SK-N-SH treated with all-trans-retinoic acid at 6 μM for 48 hours (cell line): ENCODE measurements at regions not wholly inside any gene's neighbourhood (a gene's known extent, or its start where the extent isn't known, plus 50 kb on each side); places are given as distances from the start of the nearest gene placed in this dataset.

Experiments used
- ATAC-seq: fragments of 200-7000 bp; cut with Tn5 transposase; 3 replicates; pipeline ENCODE4 v1.9.1; 2020; ENCODE audit warnings: mild to moderate bottlenecking, moderate library complexity
- ARNTL ChIP-seq: fragments of 450-650 bp; formaldehyde crosslinking; IDR thresholded peaks from 2 replicates; pipeline ENCODE4 v1.5.0; 2020; ENCODE audit warnings: low read depth, mild to moderate bottlenecking, moderate library complexity, borderline replicate concordance
- BACH2 ChIP-seq: fragments of 250-450 bp; sonication (Bioruptor Pico); IDR thresholded peaks from 2 replicates; pipeline ENCODE4 v1.9.0; 2021; ENCODE audit warnings: mild to moderate bottlenecking, borderline replicate concordance
- CREB5 ChIP-seq: fragments of 250-450 bp; sonication (Bioruptor Pico); IDR thresholded peaks from 2 replicates; pipeline ENCODE4 v1.5.1; 2020; ENCODE audit warnings: low read depth, mild to moderate bottlenecking, moderate library complexity
- CSDC2 ChIP-seq: fragments of 250-450 bp; sonication (Bioruptor Pico); IDR thresholded peaks from 2 replicates; pipeline ENCODE4 v1.5.0; 2020; ENCODE audit warnings: mild to moderate bottlenecking, moderate library complexity
- ESRRG ChIP-seq: fragments of 250-450 bp; sonication (Bioruptor Pico); IDR thresholded peaks from 2 replicates; pipeline ENCODE4 v1.6.1; 2021; ENCODE audit warnings: mild to moderate bottlenecking
- GLIS3 ChIP-seq: fragments of 250-450 bp; sonication (Bioruptor Pico); IDR thresholded peaks from 2 replicates; pipeline ENCODE4 v1.5.0; 2020; ENCODE audit warnings: mild to moderate bottlenecking, moderate library complexity
- ISL1 ChIP-seq: fragments of 250-450 bp; sonication (Bioruptor Pico); IDR thresholded peaks from 2 replicates; pipeline ENCODE4 v2.1.2; 2022; ENCODE audit warnings: mild to moderate bottlenecking, moderate library complexity
- OSR1 ChIP-seq: fragments of 250-450 bp; sonication (Bioruptor Pico); IDR thresholded peaks from 2 replicates; pipeline ENCODE4 v1.8.0; 2022; ENCODE audit warnings: moderate library complexity, mild to moderate bottlenecking, inconsistent platforms
- PPARA ChIP-seq: fragments of 250-450 bp; sonication (Bioruptor Pico); IDR thresholded peaks from 2 replicates; pipeline ENCODE4 v1.5.0; 2020; ENCODE audit warnings: mild to moderate bottlenecking, borderline replicate concordance
- RARB ChIP-seq: fragments of 250-450 bp; sonication (Bioruptor Pico); IDR thresholded peaks from 2 replicates; pipeline ENCODE4 v1.8.0; 2021; ENCODE audit warnings: mild to moderate bottlenecking, moderate library complexity
- SNAI2 ChIP-seq: fragments of 250-450 bp; sonication (Bioruptor Pico); IDR thresholded peaks from 2 replicates; pipeline ENCODE4 v1.5.0; 2020; ENCODE audit warnings: mild to moderate bottlenecking, moderate library complexity
- TOX ChIP-seq: fragments of 250-450 bp; sonication (Bioruptor Pico); IDR thresholded peaks from 2 replicates; pipeline ENCODE4 v1.8.0; 2021; ENCODE audit warnings: mild to moderate bottlenecking, moderate library complexity, borderline replicate concordance
- ZC3H10 ChIP-seq: fragments of 250-450 bp; sonication (Bioruptor Pico); IDR thresholded peaks from 2 replicates; pipeline ENCODE4 v1.5.1; 2021; ENCODE audit warnings: mild to moderate bottlenecking, moderate library complexity
- ZFP3 ChIP-seq: fragments of 250-450 bp; sonication (Bioruptor Pico); IDR thresholded peaks from 2 replicates; pipeline ENCODE4 v1.5.0; 2020; ENCODE audit warnings: mild to moderate bottlenecking, moderate library complexity
- ZFP30 ChIP-seq: fragments of 450-650 bp; formaldehyde crosslinking; IDR thresholded peaks from 2 replicates; pipeline ENCODE4 v1.5.0; 2022; ENCODE audit warnings: mild to moderate bottlenecking, moderate library complexity
- ZNF70 ChIP-seq: fragments of 450-650 bp; formaldehyde crosslinking; IDR thresholded peaks from 2 replicates; pipeline ENCODE4 v1.5.0; 2020; ENCODE audit warnings: mild to moderate bottlenecking, moderate library complexity
- ZNF8 ChIP-seq: fragments of 450-650 bp; formaldehyde crosslinking; IDR thresholded peaks from 2 replicates; pipeline ENCODE4 v1.5.0; 2020; ENCODE audit warnings: mild to moderate bottlenecking, moderate library complexity
- TF ChIP-seq, protein P1 (sequence below): fragments of 250-450 bp; sonication (Bioruptor Pico); IDR thresholded peaks from 2 replicates; pipeline ENCODE4 v1.8.0; 2021; ENCODE audit warnings: low read depth, mild to moderate bottlenecking, moderate library complexity, borderline replicate concordance
- TF ChIP-seq, protein P2 (sequence below): fragments of 250-450 bp; sonication (Bioruptor Pico); IDR thresholded peaks from 2 replicates; pipeline ENCODE4 v1.5.1; 2021; ENCODE audit warnings: mild to moderate bottlenecking, moderate library complexity
- TF ChIP-seq, protein P3 (sequence below): fragments of 250-450 bp; sonication (Bioruptor Pico); IDR thresholded peaks from 2 replicates; pipeline ENCODE4 v1.8.0; 2020; ENCODE audit warnings: mild to moderate bottlenecking, moderate library complexity, borderline replicate concordance

DNA sequence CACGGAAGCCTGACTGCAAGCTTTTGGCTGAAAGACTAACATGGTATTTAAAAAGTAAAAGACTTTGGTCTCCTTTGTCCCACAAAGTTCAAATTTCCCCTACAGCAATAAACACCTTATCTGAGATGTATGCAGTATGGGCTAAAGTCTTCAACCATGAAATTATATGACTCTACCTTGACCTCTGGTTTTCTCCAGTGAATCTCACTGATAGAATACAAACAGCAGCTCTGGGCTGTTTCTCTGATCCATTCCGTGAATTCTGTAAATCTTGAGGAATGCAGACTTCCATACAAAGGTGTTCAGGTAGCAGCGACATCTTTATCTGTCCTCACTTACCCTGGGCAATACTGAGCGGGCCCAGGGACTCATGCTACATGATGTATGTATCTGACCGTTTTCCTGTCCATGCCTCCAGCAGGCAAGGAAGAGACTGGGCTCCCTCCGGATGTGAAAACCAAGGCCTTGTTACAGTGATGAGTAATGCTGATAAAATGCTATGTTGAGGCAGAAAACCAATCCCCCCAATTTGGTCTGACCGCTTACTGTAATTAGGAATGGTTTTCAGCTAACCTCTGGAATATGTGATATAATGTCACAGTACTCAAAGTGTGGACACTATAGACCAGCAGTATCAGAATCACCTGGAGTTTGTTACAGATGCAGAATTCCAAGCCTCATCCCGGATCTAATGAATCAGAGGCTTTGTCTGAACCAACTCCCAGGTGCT lies 589.8 kb downstream of the HS3ST4 start:
- TF ChIP-seq, protein P1, sequence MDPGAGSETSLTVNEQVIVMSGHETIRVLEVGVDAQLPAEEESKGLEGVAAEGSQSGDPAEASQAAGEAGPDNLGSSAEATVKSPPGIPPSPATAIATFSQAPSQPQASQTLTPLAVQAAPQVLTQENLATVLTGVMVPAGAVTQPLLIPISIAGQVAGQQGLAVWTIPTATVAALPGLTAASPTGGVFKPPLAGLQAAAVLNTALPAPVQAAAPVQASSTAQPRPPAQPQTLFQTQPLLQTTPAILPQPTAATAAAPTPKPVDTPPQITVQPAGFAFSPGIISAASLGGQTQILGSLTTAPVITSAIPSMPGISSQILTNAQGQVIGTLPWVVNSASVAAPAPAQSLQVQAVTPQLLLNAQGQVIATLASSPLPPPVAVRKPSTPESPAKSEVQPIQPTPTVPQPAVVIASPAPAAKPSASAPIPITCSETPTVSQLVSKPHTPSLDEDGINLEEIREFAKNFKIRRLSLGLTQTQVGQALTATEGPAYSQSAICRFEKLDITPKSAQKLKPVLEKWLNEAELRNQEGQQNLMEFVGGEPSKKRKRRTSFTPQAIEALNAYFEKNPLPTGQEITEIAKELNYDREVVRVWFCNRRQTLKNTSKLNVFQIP: no peak
- TF ChIP-seq ZNF8 (CRISPR knock-in tag): no peak
- no peak for TF ChIP-seq ESRRG
- ATAC-seq: no peak

DNA sequence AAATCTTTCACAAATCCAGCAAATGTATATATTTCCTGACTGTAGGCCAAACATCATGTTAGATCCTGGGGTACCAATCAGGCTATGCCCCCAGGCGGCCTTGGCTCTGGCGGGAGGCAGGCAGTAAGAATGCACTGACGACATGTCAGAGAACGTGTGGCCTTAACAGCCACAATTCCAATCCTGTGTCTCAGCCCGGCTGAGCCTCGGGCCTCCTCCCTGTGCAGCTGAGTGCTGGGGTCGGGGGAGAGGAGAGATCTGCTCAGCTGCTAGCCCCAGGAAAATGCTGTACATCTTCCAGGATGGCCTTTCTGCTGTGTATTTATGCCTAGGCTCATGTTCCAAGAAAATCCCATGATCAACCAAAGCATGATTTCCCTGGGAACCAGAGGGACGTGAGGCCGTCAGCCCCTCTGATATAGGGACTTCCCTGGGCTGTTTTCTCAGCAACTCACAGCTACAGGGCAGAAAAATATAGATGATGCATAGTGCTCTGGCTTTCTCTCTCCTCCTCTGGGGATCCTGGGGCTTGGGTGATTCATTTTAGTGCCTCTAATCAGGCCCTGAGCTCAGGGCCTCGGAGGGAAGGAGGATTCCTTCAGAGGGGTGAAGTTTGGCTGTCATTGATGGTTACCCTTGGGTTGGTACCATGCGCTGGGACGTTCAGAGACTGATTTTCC lies 604.0 kb downstream of the HS3ST4 start:
- TF ChIP-seq CREB5 (CRISPR knock-in tag) (no peak), ZFP30 (CRISPR knock-in tag) (no peak)
- no peak for ATAC-seq

GRCh38 chr16:26301516-26301915 lies 609.8 kb downstream of the HS3ST4 start:
- ATAC-seq: no peak
- no peak for TF ChIP-seq ARNTL (CRISPR knock-in tag)
- no peak for TF ChIP-seq ZC3H10 (CRISPR knock-in tag)
- TF ChIP-seq CSDC2 (CRISPR knock-in tag): no peak
- TF ChIP-seq PPARA (CRISPR knock-in tag): no peak
- TF ChIP-seq GLIS3 (CRISPR knock-in tag): no peak
- TF ChIP-seq RARB: no peak

DNA sequence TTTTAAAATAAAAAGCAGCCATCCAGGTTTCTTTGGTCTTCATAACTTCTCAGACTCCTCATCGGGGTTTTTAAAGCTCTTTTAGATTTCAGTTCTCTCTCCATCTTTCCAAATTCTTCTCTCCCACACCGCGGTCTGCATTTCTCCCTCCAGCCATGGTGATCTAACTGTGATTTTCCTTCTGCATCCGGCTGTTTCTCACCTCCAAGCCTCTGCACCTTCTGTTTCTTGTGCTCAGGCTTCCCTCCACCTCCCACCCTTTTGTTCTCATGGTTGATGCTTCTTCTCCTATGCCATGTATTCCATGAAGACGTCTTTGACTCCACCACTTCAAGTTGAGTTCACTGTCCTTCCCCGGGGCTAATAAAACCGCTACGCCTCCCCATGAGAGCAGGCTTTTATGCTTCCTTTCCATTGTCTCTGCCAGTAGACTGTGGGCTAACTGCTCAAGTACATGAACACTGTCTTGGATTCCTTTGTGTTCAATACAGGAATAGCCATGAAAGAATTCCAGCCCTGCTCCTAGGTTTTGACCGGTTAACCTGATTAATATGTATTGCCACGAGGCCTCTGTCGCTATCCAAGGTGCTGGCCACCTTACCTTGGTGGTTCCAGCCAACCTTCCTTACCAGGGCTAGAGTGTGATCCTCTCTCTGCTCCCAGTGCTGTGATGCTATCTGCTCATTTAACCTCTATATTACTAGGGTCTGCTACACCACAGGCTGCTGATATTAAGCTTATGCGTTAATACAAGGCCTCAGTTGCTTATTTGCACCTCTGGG lies 625.1 kb downstream of the HS3ST4 start:
- ATAC-seq: no peak
- no peak for TF ChIP-seq ISL1 (CRISPR knock-in tag)
- TF ChIP-seq, all 23 proteins: peak for 0

DNA sequence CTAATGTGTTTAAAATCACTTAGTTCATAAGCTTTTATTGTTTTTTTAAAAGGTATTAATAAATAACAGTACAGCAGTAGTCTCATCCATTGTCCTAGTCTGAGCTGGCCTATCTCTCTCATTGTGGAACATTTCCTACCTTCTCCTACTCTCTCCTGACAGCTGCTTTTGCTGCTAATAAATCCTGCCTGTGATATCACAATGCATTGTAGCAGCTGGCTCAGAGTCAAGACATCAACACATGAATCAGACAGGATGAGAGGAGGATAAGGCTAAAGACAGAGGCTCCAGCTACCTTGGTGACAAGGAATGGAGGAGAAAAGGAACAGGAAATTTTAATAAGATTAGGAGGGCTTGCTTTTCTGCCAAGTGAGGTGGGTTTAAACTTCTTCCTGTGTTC lies 626.1 kb downstream of the HS3ST4 start:
- TF ChIP-seq ZNF8 (CRISPR knock-in tag) (no peak), ZFP3 (CRISPR knock-in tag) (no peak), TOX (no peak), CSDC2 (CRISPR knock-in tag) (no peak), BACH2 (no peak), ZNF70 (no peak), RARB (no peak), GLIS3 (CRISPR knock-in tag) (no peak), ISL1 (CRISPR knock-in tag) (no peak), SNAI2 (CRISPR knock-in tag) (no peak), ZFP30 (CRISPR knock-in tag) (no peak), ESRRG (no peak), PPARA (CRISPR knock-in tag) (no peak), CREB5 (CRISPR knock-in tag) (no peak), OSR1 (CRISPR knock-in tag) (no peak)
- TF ChIP-seq, protein P1: no peak
- TF ChIP-seq, protein P2, sequence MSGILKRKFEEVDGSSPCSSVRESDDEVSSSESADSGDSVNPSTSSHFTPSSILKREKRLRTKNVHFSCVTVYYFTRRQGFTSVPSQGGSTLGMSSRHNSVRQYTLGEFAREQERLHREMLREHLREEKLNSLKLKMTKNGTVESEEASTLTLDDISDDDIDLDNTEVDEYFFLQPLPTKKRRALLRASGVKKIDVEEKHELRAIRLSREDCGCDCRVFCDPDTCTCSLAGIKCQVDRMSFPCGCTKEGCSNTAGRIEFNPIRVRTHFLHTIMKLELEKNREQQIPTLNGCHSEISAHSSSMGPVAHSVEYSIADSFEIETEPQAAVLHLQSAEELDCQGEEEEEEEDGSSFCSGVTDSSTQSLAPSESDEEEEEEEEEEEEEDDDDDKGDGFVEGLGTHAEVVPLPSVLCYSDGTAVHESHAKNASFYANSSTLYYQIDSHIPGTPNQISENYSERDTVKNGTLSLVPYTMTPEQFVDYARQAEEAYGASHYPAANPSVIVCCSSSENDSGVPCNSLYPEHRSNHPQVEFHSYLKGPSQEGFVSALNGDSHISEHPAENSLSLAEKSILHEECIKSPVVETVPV (CRISPR knock-in tag): no peak
- TF ChIP-seq, protein P3, sequence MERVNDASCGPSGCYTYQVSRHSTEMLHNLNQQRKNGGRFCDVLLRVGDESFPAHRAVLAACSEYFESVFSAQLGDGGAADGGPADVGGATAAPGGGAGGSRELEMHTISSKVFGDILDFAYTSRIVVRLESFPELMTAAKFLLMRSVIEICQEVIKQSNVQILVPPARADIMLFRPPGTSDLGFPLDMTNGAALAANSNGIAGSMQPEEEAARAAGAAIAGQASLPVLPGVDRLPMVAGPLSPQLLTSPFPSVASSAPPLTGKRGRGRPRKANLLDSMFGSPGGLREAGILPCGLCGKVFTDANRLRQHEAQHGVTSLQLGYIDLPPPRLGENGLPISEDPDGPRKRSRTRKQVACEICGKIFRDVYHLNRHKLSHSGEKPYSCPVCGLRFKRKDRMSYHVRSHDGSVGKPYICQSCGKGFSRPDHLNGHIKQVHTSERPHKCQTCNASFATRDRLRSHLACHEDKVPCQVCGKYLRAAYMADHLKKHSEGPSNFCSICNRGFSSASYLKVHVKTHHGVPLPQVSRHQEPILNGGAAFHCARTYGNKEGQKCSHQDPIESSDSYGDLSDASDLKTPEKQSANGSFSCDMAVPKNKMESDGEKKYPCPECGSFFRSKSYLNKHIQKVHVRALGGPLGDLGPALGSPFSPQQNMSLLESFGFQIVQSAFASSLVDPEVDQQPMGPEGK (CRISPR knock-in tag): no peak
- ATAC-seq: no peak
